EL (cell line): ENCODE measurements at regions not wholly inside any gene's neighbourhood (a gene's known extent, or its start where the extent isn't known, plus 50 kb on each side); places are given as distances from the start of the nearest gene placed in this dataset.

Experiments used
- DNase-seq: peaks from one replicate; pipeline ENCODE4 v3.0.0-alpha.2; 2016

DNA sequence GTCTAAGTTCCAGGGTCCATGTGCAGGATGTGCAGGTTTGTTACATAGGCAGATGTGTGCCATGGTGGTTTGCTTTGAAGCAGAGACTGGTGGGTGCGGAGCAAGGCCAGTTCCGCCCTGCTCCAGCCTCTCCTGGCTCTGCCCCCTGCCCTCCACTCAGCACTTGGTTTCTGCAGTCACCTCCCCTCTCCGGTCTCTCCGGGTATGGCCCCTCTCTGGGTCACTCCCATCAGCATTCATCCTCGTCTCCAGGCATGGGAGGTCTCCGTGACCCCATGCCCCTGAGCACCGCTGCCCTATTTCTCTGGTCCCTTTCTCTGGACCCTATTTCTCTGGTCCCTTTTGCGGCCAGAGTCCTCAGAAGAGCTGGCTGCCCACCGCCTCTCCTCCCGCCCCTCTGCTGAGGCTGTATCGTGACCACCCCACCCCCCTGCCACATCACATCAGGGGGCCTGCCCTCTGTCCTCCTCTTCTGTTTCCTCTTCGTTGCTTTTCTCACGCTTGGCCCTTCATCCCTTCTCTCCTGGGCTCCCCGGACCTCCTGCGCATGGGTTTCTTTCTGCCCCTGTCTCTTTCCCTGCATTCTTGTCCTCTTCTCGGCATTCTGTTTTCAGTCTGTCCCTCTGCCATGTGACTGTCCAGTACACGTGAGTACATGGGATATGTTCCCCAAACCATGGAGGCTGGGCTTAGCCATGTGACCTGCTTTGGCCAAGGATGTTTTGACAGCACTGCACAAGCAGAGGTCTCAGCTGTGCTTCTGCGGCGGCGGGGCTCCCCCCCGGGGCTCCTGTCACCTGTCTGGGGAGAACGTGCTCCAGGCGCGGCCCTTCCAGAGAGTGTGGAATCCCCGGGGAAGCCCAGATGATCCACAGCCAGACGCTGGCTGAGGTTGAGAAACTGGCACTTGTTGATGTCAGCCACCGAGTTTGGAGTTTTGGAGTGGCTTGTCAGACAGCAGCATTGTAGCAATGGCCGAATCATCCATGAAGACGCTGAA lies 54.4 kb upstream of the C1orf174 start:
- DNase-seq: no peak

DNA sequence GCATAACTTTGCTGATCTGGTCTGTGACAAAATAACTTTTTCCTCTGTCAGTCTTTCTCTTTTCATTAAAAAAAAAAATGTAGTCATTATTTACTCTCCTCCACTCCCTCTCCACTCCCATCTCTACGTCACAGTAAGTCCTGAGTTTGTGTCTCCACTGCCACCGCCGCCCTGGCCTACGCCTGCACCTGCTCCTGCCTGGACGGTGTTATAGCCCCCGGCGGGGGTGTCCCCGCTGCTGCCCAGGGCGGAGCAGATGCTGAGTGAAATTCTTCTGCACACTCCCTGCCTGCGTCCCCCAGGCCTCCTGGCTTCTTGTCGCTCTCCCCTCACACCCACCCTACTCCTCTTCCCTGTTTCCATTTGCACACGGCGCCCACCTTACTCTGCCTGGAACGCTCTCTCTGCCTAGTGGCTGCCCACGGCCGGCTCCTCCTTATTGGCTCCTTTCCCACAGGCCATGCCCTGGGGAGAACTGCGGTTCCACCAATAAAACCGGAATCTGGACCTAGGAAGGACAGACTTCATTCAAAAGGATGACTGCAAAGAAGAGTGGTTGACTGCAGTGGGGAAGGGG lies 55.2 kb upstream of the C1orf174 start:
- no peak for DNase-seq

DNA sequence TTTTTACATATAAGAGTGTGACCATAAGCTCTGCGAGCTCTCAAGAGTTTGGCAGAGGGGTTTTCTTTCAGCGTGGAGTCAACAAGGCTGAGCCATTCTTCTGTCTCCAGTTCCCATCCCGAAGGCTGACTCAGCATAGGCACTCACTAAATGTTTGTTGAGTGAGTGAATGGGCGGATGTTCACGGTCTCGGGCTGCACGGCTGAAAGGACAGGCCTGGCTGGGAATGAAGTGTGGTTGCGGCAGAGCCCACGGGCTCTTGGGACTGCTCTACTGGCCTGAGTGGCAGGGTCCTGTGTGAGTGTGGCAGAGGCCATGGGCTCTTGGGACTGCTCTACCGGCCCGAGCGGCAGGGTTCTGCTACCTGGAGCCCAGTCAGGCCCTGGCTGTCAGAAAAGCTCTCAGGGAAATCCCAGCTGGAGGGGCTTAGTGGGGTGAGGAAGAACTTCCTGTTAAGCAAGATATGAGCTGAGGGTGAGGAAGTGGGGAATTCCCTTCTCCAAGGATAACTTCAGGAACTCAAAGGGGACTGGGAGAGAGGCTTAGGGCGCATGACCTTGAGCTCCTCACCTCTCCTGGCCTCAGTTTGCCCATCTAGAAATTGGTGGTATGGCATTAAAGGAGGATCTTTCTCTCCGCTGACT lies 56.6 kb upstream of the C1orf174 start:
- no peak for DNase-seq

DNA sequence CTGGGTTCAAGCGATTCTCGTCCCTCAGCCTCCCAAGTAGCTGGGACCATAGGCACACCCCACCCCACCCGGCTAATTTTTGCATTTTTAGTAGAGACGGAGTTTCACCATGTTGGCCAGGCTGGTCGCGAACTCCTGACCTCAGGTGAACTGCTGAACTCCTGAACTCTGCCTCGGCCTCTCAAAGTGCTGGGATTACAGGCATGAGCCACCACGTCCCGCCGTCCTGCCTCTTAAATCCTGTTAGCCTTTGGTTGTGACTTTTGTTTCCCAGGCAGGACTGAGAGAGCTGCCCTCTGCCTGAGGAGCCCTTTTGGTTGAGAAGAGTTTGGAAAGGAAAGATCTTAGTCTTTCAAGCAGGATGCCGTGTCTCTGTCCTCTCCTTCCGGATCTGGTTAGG lies 59.3 kb upstream of the C1orf174 start:
- no peak for DNase-seq

DNA sequence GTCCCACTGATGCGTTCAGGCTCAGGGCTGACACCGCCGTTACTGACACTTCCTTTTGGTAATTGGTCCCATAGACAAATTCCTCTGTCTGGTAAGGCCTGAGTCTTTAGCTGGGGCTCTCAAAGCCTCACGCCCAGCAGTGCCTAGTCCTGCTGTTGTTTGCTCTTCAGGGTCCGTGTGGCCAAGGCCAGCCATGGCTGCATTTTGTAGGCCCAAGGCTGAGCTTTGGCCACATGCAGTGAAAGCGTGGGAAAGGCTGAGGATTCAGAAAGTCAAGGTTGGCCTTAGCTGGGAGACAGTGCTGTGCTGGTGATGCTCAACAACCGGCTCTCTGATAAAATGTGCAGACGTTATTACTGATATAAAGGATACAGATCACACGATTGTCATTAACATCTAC lies 63.5 kb upstream of the C1orf174 start:
- no peak for DNase-seq

DNA sequence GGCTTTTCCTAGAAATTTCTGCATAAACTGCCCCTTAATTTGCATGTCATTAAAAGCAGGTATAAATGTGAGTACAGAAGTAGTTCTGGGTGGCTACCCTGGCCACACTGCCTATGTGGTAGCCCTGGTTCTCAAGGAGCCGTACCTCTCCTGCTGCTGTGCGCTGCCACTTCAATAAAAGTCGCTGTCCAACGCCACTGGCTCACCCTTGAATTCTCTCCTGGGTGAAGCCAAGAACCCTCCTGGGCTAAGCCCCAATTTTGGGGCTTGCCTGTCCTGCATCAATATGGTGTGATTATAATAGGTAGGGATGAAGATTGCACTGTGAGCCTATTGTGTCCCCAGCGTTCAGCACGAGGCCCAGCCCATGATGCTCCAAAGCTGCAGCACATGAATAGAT lies 65.6 kb upstream of the C1orf174 start:
- no peak for DNase-seq

DNA sequence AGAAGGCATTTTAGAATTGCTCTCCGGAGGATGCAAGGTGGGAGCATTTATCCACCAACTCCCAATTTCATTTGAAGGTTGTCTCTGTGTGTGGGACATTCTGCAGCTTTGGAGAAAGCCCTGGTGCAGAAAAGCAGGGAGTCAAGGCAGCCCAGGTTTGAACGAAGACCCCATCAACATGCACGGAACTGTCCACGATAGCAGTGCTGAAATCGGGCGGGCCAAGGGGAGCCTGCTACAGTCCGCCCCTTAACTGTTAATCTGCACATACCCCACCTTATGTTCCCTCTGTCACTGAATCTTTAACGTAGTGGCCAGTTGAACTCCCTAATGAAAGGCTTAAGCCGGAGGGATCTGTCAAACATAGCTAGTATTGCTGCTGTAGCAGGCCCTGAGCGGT lies 68.8 kb upstream of the C1orf174 start:
- no peak for DNase-seq

DNA sequence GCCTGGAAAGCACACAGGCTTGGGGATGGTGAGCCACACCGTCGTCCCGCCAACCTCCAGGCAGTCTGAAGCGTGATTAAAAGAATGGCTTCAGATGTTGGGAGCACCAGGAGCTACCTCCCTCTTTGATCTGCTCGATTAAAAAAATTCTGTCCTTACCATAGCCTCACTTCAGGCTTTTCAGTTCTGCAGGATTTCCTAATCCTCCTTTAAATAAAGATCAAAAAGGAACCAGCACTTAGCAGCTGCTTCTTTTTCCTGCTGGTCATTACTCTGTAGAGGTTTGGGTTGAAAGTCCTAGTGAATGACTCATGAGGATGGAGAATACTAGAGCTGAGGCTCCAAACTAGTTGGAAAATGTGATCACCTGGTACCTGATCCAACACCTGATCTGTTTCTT lies 71.9 kb upstream of the C1orf174 start:
- DNase-seq: no peak

DNA sequence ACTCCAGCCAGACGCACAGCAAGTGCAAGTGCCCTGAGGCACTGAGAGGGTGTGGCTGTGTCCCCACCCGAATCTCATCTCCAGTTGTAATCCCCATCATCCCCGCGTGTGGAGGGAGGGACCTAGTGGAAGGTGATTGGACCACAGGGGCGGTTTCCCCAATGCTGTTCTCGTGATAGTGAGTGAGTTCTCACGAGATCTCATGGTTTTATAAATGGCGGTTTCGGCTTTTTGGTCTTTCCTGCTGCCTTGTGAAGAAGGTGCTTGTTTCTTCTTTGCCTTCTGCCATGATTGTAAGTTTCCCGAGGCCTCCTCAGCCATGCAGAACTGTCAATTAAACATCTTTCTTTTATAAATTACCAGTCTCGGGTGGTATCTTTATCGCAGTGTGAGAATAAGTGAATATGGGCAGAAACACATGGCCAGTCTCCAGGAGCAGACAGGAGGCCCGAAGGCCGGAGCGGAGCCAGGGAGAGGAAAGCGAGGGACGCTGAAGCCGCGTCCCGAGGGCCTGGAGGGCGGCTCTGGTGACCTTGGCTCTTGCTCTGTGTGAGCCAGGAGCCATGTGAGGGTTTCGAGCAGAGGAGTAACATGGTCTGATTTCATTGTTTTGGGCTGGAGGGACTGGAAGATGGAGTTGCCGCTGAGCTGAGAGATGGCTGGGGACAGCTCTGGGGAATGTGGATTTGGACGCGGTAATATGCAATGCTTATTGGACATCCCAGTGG lies 76.0 kb upstream of the C1orf174 start:
- DNase-seq: no peak

DNA sequence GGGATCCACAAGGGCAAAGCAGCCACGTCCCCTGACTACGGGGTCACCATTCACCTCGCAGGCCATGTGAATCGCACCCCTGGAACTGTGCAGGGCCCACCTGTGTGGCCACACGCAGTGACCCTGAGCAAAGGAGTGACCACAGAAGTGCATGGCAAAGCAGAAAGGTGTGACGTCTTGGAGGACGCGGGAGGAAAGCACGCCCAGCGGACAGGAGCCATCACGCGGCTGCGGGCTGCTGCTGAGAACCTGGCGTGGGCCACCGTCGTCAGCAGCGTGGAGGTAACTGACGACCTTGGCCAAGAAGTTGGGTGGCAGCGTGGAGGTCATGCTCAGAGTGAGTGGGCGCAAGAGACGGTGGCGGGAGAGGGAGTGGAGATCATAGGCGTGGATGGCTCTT lies 76.7 kb upstream of the C1orf174 start:
- DNase-seq: no peak

DNA sequence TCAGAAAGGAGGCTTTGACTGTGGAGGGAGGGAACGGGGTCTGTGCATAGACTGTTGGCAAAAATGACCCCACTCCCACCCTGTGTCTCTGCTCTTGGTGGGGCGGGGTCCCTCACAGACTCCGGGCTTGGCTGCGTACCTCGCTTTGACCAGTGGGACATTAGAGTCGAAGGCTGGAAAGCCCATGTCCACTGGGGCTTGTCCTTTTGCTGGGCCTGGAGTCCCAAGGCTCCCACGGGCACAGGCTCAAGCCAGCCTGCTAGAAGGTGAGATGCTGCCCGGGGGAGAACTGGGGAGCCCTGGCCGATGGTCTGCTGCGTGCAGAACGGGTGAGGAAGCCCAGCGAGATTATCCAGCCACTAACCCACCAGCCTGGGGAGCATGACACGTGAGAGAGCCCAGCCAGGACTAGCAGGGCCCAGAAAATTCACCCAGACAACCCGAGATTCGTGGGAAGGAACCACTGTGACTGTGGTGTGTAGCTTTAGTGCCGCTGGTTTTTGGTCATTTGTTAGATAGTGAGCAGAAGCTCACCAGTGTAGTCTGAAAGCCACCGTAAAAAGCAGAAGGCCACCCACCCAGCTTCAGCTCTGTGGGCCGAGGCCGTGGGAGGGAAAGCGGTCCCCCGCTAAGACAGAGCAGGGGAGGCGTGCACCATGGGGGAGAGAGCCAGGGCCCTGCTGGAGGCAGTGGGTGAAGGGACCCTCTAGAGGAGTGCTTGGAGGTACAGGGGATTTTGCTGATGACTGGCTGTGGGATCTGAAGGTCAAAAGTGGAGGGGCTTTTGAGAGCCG lies 78.3 kb upstream of the C1orf174 start:
- no peak for DNase-seq

DNA sequence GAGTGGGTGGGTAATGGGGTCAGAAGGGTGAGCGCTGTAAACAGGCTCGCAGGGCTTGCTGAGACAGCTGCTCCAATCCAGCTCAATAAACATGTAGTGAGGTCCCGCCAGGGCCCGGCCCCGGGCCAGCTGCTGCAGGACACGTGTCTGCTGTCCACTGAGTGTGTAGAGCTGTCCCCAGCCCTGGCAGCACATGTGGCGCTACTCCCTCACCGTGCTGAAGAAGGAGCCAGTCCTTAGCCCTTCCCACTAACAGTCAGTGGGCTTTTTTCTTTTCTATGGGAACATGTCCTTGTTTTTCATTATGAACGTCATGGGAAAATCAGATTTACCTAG lies 78.9 kb upstream of the C1orf174 start:
- no peak for DNase-seq

DNA sequence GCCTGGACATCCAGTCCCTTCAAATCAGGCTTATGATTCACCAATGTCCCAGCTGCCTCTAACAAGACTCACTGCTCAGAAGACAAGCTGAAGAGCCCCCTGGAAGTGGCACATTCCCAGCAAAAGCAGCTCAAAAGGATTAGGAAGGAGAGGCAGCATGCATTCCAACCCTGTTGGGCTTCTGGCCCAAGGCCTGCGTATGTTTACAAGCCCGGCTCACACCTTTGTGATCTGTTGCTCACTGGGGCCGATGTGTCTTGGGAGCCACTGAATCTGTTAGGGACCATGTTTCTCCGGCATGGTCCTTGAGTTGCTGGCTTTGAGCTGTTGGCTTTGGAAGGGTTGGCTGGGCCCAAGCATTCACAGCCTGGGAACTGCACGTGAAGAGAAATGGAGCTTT lies 81.2 kb upstream of the C1orf174 start:
- no peak for DNase-seq

DNA sequence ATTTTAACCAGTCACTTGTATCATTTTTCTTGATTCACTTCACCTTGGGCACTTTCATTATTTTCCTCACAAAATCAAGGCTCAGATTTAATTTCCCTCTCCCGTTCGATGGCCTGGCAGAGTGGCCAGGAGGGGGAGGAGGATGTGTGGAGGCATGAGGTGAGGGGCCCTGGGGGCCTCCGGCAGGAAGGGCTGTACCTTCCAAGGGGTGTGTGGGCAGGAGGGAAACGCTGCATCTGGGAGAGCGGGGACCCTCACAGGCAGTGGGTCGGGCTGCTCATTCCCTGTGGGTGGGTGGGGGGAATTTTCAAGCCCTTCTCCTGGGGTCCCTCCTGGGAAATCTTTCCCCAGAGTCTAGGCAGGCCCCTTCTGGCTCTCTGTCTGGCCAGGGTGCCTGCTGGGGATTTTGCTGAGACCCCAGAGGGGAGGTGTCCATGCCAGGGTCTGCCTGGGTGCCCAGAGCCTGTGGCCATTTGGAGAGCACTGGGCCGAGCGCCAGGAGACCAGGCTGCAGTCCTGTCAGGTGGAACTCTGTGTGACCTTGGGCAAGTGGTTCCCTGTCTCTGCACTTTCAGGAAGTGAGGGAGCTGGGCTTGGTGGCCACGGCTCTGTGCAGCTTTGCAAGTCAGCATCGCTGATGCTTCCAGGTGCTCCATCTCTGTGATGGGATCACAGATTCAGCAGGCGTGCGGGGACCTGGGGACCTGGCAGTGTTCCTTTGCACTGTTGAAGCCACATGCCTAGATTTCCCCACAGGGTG lies 81.9 kb upstream of the C1orf174 start:
- DNase-seq: no peak

DNA sequence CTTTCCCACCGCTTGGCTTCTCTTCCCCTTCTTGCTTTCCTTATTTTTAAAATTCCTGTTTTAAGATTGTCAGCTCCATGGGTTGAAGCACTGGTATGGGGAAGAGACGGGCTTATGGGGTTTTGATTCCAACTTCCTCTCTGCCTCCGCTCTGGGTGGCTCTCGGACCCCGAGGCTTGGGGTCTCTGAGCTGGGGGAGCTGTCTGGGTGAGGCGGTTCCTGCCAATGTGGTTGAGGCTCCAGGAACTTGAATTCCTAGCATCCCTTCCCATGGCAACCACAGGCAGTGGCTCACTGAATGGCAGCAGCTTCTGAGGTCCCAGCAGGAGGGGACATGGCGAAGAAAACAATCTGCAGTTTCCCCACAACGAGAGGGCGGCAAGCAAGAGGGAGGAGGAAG lies 83.1 kb upstream of the C1orf174 start:
- DNase-seq: no peak

DNA sequence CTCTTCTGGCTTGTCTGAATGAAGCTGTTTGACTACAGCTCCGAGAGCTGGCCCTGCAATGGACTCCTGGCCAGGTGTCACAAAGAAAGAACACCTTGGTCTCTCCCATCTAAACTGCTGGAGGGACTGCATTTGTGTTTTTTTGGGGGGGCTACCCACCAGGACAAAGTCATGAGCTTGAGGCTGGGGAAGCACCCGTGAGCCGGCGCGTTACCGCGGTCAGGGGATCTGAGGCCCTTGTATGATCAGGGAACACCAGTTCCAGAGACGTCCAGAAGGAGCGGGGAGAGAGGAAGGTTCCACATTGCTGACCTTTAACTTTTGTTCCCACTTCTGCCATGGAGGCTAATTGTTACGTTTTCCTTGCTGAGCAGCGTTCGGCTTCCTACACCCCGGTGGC lies 84.5 kb upstream of the C1orf174 start:
- DNase-seq: no peak

DNA sequence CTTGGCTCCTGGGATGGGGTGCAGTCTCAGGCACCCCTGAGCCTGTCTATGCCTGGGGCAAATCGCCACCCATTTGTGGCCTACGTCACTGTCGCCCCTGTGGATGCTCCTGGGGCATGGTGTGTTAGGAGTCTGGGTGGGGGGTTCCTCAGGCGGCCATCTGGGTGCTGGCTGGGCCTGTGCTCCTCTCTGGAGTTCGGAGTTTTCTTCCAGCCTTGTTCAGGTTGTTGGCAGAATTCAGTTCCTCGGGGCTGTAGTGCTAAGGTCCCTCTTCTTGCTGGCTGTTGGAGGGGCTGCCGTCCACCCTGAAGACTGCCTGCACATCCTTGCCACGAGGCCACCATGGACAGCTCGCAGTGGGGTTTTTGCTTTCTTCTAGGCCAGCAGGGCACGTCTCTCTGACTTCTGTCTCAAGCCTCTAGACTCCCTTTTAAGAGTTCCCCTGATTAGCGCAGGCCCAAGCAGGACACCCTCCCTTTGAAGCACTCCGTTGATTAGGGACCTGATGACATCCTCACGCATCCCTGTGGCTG lies 86.7 kb upstream of the C1orf174 start:
- no peak for DNase-seq

DNA sequence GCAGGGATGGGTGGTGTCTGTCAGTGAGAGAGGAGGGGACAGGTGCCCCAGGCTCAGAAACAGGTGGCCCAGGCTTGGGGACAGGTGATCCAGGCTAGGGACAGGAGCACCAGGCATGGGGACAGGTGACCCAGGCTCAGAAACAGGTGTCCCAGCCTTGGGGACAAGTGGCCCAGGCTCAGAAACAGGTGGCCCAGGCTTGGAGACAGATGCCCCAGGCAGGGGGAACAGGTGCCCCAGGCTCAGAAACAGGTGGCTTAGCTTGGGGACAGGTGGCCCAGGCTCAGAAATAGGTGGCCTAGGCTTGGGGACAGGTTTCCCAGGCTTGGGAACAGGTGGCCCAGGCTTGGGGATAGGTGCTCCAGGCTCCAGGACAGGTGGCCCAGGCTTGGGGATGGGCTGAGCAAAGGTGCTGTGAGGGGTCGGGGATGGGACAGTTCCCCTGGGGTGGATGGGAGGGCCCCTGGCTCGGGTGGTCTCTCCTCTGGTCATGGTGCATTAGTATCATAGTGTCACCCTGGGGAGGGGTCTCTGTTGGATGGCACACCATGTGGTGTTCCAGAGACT lies 87.7 kb upstream of the C1orf174 start:
- no peak for DNase-seq

DNA sequence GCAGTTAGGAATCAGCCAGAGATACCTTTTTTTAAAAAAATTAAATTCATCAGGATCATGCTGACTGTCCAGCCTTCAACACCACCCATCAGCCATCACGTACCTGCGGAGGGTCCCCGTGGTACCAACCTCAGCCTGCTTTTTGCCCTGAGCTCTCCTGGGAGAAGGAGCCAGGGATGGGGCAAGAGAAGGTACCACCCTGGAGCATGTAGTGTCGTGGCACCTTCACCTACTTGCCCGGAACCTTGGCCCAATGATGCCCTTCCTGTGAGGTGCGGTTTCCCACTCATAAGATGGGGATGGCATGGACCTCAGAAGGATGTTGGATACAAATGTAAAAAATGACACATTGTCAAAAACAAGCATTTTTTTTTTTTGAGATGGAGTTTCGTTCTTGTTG lies 88.4 kb upstream of the C1orf174 start:
- no peak for DNase-seq

DNA sequence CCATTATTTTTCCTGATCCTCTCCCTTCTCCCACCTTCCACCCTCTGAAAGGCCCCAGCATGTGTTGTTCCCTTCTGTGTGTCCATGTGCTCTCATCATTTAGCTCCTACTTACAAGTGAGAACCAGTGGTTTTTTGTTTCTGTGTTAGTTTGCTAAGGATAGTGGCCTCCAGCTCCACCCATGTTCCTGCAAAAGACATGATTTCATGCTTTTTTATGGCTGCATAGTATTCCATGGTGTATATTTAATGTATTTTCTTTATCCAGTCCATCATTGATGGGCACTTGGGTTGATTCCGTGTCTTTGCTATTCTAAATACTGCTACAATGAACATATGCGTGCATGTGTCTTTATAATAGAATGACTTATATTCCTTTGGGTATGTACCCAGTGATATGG lies 89.4 kb upstream of the C1orf174 start:
- no peak for DNase-seq

DNA sequence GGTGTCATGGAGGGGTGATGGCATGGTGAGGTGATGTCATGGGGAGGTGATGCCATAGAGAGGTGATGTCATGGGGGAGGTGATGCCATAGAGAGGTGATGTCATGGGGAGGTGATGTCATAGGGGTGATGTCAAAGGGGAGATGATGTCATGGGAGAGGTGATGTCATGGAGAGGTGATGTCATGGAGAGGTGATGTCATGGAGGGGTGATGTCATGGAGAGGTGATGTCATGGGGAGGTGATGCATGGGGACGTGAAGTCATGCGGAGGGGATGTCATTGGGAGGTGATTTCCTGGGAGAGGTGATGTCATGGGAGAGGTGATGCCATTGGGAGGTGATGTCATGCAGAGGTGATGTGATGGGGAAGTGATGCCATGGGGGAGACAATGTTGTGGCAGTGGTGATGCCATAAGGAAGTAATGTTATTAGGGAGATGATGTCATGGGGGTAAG lies 92.1 kb upstream of the C1orf174 start:
- peak; percentile 1 for DNase-seq
